ENCODE measurements at regions not wholly inside any gene's neighbourhood (a gene's known extent, or its start where the extent isn't known, plus 50 kb on each side); places are given as distances from the start of the nearest gene placed in this dataset.

DNA sequence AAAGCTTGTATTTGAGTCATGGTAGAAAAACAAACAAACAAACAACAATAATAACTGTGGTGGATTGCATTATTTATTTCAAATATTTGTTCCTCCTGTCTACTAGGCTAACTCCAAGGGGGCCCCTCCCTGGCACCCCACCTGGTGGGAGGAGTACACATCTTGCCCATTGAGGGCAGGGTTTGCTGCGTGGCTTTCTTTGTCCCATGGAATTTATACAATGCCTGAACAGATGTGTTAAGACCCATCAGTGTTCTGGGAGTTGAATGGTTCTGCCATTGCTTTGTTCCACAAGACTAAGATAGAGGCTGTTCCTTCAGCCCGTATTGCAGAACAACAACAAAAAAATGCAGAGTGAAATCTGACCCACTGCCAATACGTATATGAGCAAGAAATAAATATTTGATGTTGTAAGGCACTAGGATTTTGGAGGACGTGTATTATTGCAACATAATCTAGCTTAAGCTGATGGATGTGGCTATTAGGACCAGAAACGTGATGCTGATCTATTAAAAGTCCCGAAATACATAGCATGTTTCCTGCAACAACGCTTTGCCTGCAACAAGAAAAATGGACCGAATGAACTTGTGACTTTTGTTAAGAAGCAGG is 119.1 kb upstream of the JCAD start (continued):
- TF ChIP-seq, protein P1, sequence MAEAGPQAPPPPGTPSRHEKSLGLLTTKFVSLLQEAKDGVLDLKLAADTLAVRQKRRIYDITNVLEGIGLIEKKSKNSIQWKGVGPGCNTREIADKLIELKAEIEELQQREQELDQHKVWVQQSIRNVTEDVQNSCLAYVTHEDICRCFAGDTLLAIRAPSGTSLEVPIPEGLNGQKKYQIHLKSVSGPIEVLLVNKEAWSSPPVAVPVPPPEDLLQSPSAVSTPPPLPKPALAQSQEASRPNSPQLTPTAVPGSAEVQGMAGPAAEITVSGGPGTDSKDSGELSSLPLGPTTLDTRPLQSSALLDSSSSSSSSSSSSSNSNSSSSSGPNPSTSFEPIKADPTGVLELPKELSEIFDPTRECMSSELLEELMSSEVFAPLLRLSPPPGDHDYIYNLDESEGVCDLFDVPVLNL (IDR thresholded peaks at IDR 0.05; ENCODE audit: low read depth, low read length), result no peak
- TF ChIP-seq ESRRA (IDR thresholded peaks at IDR 0.05; ENCODE audit: low read length), result no peak
- no peak for TF ChIP-seq HCFC1 (IDR thresholded peaks at IDR 0.05; ENCODE audit: low read length)
- no peak for TF ChIP-seq SMARCA5 (IDR thresholded peaks at IDR 0.05)
- TF ChIP-seq ZSCAN29 (IDR thresholded peaks at IDR 0.05), result no peak
- no peak for TF ChIP-seq NFXL1 (IDR thresholded peaks at IDR 0.05; ENCODE audit: borderline replicate concordance)
- TF ChIP-seq, protein P2, sequence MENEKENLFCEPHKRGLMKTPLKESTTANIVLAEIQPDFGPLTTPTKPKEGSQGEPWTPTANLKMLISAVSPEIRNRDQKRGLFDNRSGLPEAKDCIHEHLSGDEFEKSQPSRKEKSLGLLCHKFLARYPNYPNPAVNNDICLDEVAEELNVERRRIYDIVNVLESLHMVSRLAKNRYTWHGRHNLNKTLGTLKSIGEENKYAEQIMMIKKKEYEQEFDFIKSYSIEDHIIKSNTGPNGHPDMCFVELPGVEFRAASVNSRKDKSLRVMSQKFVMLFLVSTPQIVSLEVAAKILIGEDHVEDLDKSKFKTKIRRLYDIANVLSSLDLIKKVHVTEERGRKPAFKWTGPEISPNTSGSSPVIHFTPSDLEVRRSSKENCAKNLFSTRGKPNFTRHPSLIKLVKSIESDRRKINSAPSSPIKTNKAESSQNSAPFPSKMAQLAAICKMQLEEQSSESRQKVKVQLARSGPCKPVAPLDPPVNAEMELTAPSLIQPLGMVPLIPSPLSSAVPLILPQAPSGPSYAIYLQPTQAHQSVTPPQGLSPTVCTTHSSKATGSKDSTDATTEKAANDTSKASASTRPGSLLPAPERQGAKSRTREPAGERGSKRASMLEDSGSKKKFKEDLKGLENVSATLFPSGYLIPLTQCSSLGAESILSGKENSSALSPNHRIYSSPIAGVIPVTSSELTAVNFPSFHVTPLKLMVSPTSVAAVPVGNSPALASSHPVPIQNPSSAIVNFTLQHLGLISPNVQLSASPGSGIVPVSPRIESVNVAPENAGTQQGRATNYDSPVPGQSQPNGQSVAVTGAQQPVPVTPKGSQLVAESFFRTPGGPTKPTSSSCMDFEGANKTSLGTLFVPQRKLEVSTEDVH (IDR thresholded peaks at IDR 0.05; ENCODE audit: low read depth, partially characterized antibody), result no peak
- no peak for TF ChIP-seq BACH1 (IDR thresholded peaks at IDR 0.05; ENCODE audit: borderline replicate concordance)
- TF ChIP-seq, protein P3, sequence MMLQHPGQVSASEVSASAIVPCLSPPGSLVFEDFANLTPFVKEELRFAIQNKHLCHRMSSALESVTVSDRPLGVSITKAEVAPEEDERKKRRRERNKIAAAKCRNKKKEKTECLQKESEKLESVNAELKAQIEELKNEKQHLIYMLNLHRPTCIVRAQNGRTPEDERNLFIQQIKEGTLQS (IDR thresholded peaks at IDR 0.05; ENCODE audit: borderline replicate concordance, extremely low read depth, low read depth, low read length), result no peak
- no peak for TF ChIP-seq RFX5 (IDR thresholded peaks at IDR 0.05; ENCODE audit: low read depth, low read length)

Measured in GM12878 (cell line).